Effector memory CD8-positive, alpha-beta T cell (primary cell): ENCODE measurements at regions not wholly inside any gene's neighbourhood (a gene's known extent, or its start where the extent isn't known, plus 50 kb on each side); places are given as distances from the start of the nearest gene placed in this dataset.
A peak's percentile ranks its signal among the peaks of the same experiment; 100 is the strongest.

Source experiments
- ATAC-seq: fragments of 150-1000 bp; cut with Tn5 transposase; replicated peaks from 2 replicates; pipeline ENCODE4 v1.10.0; 2021; ENCODE audit warnings: mild to moderate bottlenecking, moderate library complexity
- DNase-seq, 3 experiments: peaks; one replicate each; pipeline ENCODE4 v3.0.0; 2021
- H3K27ac Mint-ChIP-seq, 2 donors: one replicate each; pipeline ENCODE4 v1.8.0; 2022; ENCODE audit warnings: mild to moderate bottlenecking in 2 of 2, mixed read lengths in 2 of 2, moderate library complexity in 2 of 2
- H3K27me3 Mint-ChIP-seq, 2 donors: one replicate each; pipeline ENCODE4 v1.8.0; 2022; ENCODE audit warnings: mixed read lengths in 2 of 2
- H3K36me3 Mint-ChIP-seq: one replicate; pipeline ENCODE4 v1.8.0; 2022; ENCODE audit warnings: mild to moderate bottlenecking, moderate library complexity, mixed read lengths; ENCODE audit not compliant: insufficient read depth
- H3K4me1 Mint-ChIP-seq, 2 donors: one replicate each; pipeline ENCODE4 v1.8.0; 2022; ENCODE audit warnings: low read depth in 2 of 2, mixed read lengths in 2 of 2
- H3K4me3 Mint-ChIP-seq, 2 donors: one replicate each; pipeline ENCODE4 v1.8.0; 2022; ENCODE audit warnings: mild to moderate bottlenecking in 2 of 2, mixed read lengths in 2 of 2, moderate library complexity in 2 of 2
- H3K9me3 Mint-ChIP-seq, 2 donors: one replicate each; pipeline ENCODE4 v1.8.0; 2022; ENCODE audit warnings: mixed read lengths in 2 of 2

- no peak overlapping the region for H3K27ac Mint-ChIP-seq
- H3K27me3 Mint-ChIP-seq, result no peaks in the 10 kb centered on the region
- ATAC-seq (no peak), DNase-seq (no peak)
- no peak overlapping the region for H3K4me3 Mint-ChIP-seq
- no peaks in the 10 kb centered on the region for H3K4me1 Mint-ChIP-seq
- H3K9me3 Mint-ChIP-seq, result no peaks in the 10 kb centered on the region
- H3K36me3 Mint-ChIP-seq, result no peaks in the 10 kb centered on the region
These were observed 250.7 kb downstream of the TBC1D4 start for GRCh38 chr13:75231235-75231634.

GRCh38 chr13:75226733-75227435, 255.1 kb downstream of the TBC1D4 start:
- no peak for DNase-seq
- Mint-ChIP-seq H3K27me3 (peaks cover 0 to 16% of the 10 kb centered on the region in 2 donors), H3K36me3 (no peaks in the 10 kb centered on the region), H3K4me1 (no peaks in the 10 kb centered on the region), H3K4me3 (no peak overlapping the region), H3K27ac (no peak overlapping the region), H3K9me3 (no peaks in the 10 kb centered on the region)
- no peak for ATAC-seq

GRCh38 chr13:75226092-75226491, 255.9 kb downstream of the TBC1D4 start:
- Mint-ChIP-seq H3K4me1 (no peaks in the 10 kb centered on the region), H3K9me3 (no peaks in the 10 kb centered on the region), H3K4me3 (no peak overlapping the region), H3K27ac (no peak overlapping the region), H3K27me3 (peaks cover 0 to 16% of the 10 kb centered on the region in 2 donors), H3K36me3 (no peaks in the 10 kb centered on the region)
- DNase-seq (no peak), ATAC-seq (no peak)

GRCh38 chr13:75225288-75226032, 256.5 kb downstream of the TBC1D4 start:
- Mint-ChIP-seq H3K4me3 (no peak overlapping the region), H3K27ac (no peak overlapping the region), H3K36me3 (no peaks in the 10 kb centered on the region), H3K9me3 (no peaks in the 10 kb centered on the region), H3K27me3 (peaks cover 6 to 22% of the 10 kb centered on the region in 2 donors), H3K4me1 (no peaks in the 10 kb centered on the region)
- ATAC-seq (no peak), DNase-seq (no peak)

GRCh38 chr13:75224053-75224742, 257.8 kb downstream of the TBC1D4 start:
- H3K36me3 Mint-ChIP-seq, result no peaks in the 10 kb centered on the region
- ATAC-seq, result no peak

GRCh38 chr13:75222031-75222430, 259.9 kb downstream of the TBC1D4 start:
- ATAC-seq (no peak), DNase-seq (no peak)
- no peak overlapping the region for H3K4me3 Mint-ChIP-seq
- H3K9me3 Mint-ChIP-seq, result no peaks in the 10 kb centered on the region
- no peaks in the 10 kb centered on the region for H3K36me3 Mint-ChIP-seq
- H3K4me1 Mint-ChIP-seq, result peaks cover 6 to 7% of the 10 kb centered on the region in 2 donors
- H3K27me3 Mint-ChIP-seq, result peaks cover 34 to 56% of the 10 kb centered on the region in 2 donors
- H3K27ac Mint-ChIP-seq, result no peak overlapping the region

More at GRCh38 chr13:75224053-75224742, 257.8 kb downstream of the TBC1D4 start:
- H3K27ac Mint-ChIP-seq, result no peak overlapping the region
- no peaks in the 10 kb centered on the region for H3K9me3 Mint-ChIP-seq
- peaks cover 6 to 7% of the 10 kb centered on the region in 2 donors for H3K4me1 Mint-ChIP-seq
- no peak for DNase-seq
- H3K27me3 Mint-ChIP-seq, result peaks cover 13 to 35% of the 10 kb centered on the region in 2 donors
- H3K4me3 Mint-ChIP-seq, result no peak overlapping the region

- H3K27me3 Mint-ChIP-seq, result peaks cover 38 to 60% of the 10 kb centered on the region in 2 donors
- no peaks in the 10 kb centered on the region for H3K9me3 Mint-ChIP-seq
- H3K4me1 Mint-ChIP-seq, result peaks cover 6 to 7% of the 10 kb centered on the region in 2 donors
- no peak overlapping the region for H3K4me3 Mint-ChIP-seq
- DNase-seq (no peak), ATAC-seq (no peak)
- no peak overlapping the region for H3K27ac Mint-ChIP-seq
- H3K36me3 Mint-ChIP-seq, result no peaks in the 10 kb centered on the region
These were observed 261.1 kb downstream of the TBC1D4 start for GRCh38 chr13:75220861-75221260.

- DNase-seq, result no peak
- Mint-ChIP-seq H3K27ac (no peak overlapping the region), H3K4me3 (peak overlapping the region in 1 of 2 donors; percentile 38), H3K4me1 (peaks cover 6 to 7% of the 10 kb centered on the region in 2 donors), H3K27me3 (peaks cover 38 to 58% of the 10 kb centered on the region in 2 donors), H3K9me3 (no peaks in the 10 kb centered on the region), H3K36me3 (no peaks in the 10 kb centered on the region)
- no peak for ATAC-seq
These were observed 261.8 kb downstream of the TBC1D4 start for GRCh38 chr13:75220238-75220542.

- Mint-ChIP-seq H3K27me3 (peaks cover 38 to 53% of the 10 kb centered on the region in 2 donors), H3K4me1 (peaks cover 6 to 7% of the 10 kb centered on the region in 2 donors), H3K27ac (no peak overlapping the region), H3K36me3 (no peaks in the 10 kb centered on the region), H3K4me3 (peak overlapping the region; percentile 15 to 38), H3K9me3 (no peaks in the 10 kb centered on the region)
- ATAC-seq (peak; percentile 98), DNase-seq (peak; percentile 81 to 86 (median 82))
These were observed 262.3 kb downstream of the TBC1D4 start for GRCh38 chr13:75219479-75220237.

- Mint-ChIP-seq H3K27me3 (peaks cover 38 to 53% of the 10 kb centered on the region in 2 donors), H3K27ac (no peak overlapping the region), H3K9me3 (no peaks in the 10 kb centered on the region), H3K4me3 (no peak overlapping the region), H3K4me1 (peaks cover 6 to 7% of the 10 kb centered on the region in 2 donors), H3K36me3 (no peaks in the 10 kb centered on the region)
- ATAC-seq (no peak), DNase-seq (no peak)
These were observed 264.0 kb downstream of the TBC1D4 start for GRCh38 chr13:75217949-75218348.

GRCh38 chr13:75216038-75216437, 265.9 kb downstream of the TBC1D4 start:
- no peak overlapping the region for H3K27ac Mint-ChIP-seq
- H3K9me3 Mint-ChIP-seq, result no peaks in the 10 kb centered on the region
- DNase-seq, result no peak
- no peak for ATAC-seq
- H3K4me1 Mint-ChIP-seq, result peaks cover 6 to 7% of the 10 kb centered on the region in 2 donors
- H3K4me3 Mint-ChIP-seq, result no peak overlapping the region
- H3K36me3 Mint-ChIP-seq, result no peaks in the 10 kb centered on the region
- H3K27me3 Mint-ChIP-seq, result peaks cover 38 to 44% of the 10 kb centered on the region in 2 donors

- Mint-ChIP-seq H3K4me1 (peaks cover 5 to 6% of the 10 kb centered on the region in 2 donors), H3K4me3 (no peak overlapping the region), H3K9me3 (no peaks in the 10 kb centered on the region), H3K27ac (no peak overlapping the region), H3K36me3 (no peaks in the 10 kb centered on the region), H3K27me3 (peaks cover 30 to 32% of the 10 kb centered on the region in 2 donors)
- DNase-seq (no peak), ATAC-seq (no peak)
These were observed 267.1 kb downstream of the TBC1D4 start for GRCh38 chr13:75214846-75215245.

GRCh38 chr13:75202981-75203380, 279.0 kb downstream of the TBC1D4 start:
- H3K36me3 Mint-ChIP-seq, result no peaks in the 10 kb centered on the region
- DNase-seq, result no peak
- peaks cover 7 to 8% of the 10 kb centered on the region in 2 donors for H3K9me3 Mint-ChIP-seq
- H3K4me1 Mint-ChIP-seq, result no peaks in the 10 kb centered on the region
- H3K27me3 Mint-ChIP-seq, result peaks cover 34 to 36% of the 10 kb centered on the region in 2 donors
- ATAC-seq, result no peak
- no peak overlapping the region for H3K4me3 Mint-ChIP-seq
- no peak overlapping the region for H3K27ac Mint-ChIP-seq
